ENCODE measurements at regions not wholly inside any gene's neighbourhood (a gene's known extent, or its start where the extent isn't known, plus 50 kb on each side); places are given as distances from the start of the nearest gene placed in this dataset.

DNA sequence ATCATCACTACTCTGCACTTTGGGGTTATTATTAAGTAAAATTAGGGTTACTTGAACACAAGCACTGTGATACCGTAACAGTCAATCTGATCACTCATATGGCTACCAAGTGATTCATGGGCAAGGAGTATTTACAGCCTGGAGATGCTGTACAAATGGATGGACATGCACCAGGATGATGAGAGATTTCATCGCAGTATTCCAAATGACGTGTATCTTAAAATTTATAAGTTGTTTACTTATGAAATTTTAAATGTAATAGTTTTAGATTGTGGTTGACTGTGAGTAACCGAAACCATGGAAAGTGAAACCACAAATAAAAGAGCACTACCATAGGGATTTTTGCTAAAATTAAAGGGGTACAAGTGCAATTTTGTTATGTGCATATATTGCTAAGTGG is 462.2 kb upstream of the PTGER4 start:
- no peak overlapping the region for H3K4me3 ChIP-seq (ENCODE audit: low read depth, low read length)
- TF ChIP-seq, protein P1, sequence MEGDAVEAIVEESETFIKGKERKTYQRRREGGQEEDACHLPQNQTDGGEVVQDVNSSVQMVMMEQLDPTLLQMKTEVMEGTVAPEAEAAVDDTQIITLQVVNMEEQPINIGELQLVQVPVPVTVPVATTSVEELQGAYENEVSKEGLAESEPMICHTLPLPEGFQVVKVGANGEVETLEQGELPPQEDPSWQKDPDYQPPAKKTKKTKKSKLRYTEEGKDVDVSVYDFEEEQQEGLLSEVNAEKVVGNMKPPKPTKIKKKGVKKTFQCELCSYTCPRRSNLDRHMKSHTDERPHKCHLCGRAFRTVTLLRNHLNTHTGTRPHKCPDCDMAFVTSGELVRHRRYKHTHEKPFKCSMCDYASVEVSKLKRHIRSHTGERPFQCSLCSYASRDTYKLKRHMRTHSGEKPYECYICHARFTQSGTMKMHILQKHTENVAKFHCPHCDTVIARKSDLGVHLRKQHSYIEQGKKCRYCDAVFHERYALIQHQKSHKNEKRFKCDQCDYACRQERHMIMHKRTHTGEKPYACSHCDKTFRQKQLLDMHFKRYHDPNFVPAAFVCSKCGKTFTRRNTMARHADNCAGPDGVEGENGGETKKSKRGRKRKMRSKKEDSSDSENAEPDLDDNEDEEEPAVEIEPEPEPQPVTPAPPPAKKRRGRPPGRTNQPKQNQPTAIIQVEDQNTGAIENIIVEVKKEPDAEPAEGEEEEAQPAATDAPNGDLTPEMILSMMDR (IDR thresholded peaks at IDR 0.05), result no peak

DNA sequence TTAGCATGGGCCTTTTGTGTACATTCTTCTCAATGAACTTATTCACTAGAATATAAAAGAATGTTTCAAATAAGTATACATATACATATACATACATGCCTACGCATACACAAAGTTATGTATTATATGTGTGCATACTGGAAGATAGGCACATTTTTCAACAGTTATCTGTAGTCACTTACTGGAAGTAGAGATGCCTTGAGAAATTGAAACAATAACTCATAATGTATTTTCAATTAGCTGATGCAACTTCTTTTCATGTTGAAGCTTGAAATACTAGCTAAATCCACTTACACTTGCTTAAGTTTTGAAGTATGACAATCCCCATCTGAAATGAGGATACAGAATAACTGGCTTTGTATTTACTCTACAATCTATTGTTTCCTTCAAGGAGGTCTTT is 469.0 kb upstream of the PTGER4 start:
- Histone ChIP-seq H3K4me3 (ENCODE audit: low read depth, low read length) (no peak overlapping the region), H3K27ac (no peak overlapping the region), H3K27me3 (ENCODE audit: control insufficient read depth, insufficient read depth, low read length) (no peaks in the 10 kb centered on the region), H3K9me3 (ENCODE audit: control insufficient read depth, low read length) (no peaks in the 10 kb centered on the region), H2AFZ (no peak overlapping the region), H3K79me2 (no peaks in the 10 kb centered on the region), H3K9ac (no peak overlapping the region), H3K4me1 (no peaks in the 10 kb centered on the region), H3K4me2 (ENCODE audit: low read length) (no peak overlapping the region), H3K36me3 (ENCODE audit: control insufficient read depth, insufficient read depth, low read length) (no peaks in the 10 kb centered on the region)
- TF ChIP-seq, protein P1 (IDR thresholded peaks at IDR 0.05), result no peak

More for the DNA sequence above, 462.2 kb upstream of the PTGER4 start:
- no peaks in the 10 kb centered on the region for H3K27me3 ChIP-seq (ENCODE audit: control insufficient read depth, insufficient read depth, low read length)
- no peak overlapping the region for H3K27ac ChIP-seq
- H3K4me1 ChIP-seq, result no peaks in the 10 kb centered on the region
- H3K36me3 ChIP-seq (ENCODE audit: control insufficient read depth, insufficient read depth, low read length), result no peaks in the 10 kb centered on the region
- H3K9me3 ChIP-seq (ENCODE audit: control insufficient read depth, low read length), result no peaks in the 10 kb centered on the region
- H2AFZ ChIP-seq, result no peak overlapping the region
- H3K79me2 ChIP-seq, result no peaks in the 10 kb centered on the region
- no peak overlapping the region for H3K4me2 ChIP-seq (ENCODE audit: low read length)
- no peak overlapping the region for H3K9ac ChIP-seq

DNA sequence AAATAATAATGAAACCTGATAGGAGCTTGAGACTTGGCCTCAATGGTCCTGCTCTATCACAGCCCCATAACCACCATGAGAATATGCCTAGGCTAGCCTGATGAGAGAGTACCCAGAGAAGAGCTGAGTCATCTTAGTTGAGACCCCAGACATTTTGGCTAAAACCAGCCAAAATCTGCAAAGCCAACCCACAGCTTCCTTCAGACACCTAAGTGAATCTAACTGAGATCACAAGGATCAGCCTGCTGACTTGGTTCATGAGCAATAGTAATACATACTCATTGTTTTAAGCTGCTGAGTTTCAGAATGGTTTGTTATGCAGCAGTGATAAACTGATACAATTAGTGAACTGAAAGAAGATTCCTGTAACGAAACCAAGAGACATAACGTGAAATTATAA is 473.7 kb upstream of the PTGER4 start:
- H3K9ac ChIP-seq, result no peak overlapping the region
- no peaks in the 10 kb centered on the region for H3K79me2 ChIP-seq
- no peak overlapping the region for H3K4me3 ChIP-seq (ENCODE audit: low read depth, low read length)
- H3K4me2 ChIP-seq (ENCODE audit: low read length), result no peak overlapping the region
- H3K9me3 ChIP-seq (ENCODE audit: control insufficient read depth, low read length), result no peaks in the 10 kb centered on the region
- H3K27ac ChIP-seq, result no peak overlapping the region
- no peaks in the 10 kb centered on the region for H3K36me3 ChIP-seq (ENCODE audit: control insufficient read depth, insufficient read depth, low read length)
- H3K4me1 ChIP-seq, result no peaks in the 10 kb centered on the region
- H3K27me3 ChIP-seq (ENCODE audit: control insufficient read depth, insufficient read depth, low read length), result no peaks in the 10 kb centered on the region
- H2AFZ ChIP-seq, result no peak overlapping the region
- TF ChIP-seq, protein P1 (IDR thresholded peaks at IDR 0.05), result no peak

DNA sequence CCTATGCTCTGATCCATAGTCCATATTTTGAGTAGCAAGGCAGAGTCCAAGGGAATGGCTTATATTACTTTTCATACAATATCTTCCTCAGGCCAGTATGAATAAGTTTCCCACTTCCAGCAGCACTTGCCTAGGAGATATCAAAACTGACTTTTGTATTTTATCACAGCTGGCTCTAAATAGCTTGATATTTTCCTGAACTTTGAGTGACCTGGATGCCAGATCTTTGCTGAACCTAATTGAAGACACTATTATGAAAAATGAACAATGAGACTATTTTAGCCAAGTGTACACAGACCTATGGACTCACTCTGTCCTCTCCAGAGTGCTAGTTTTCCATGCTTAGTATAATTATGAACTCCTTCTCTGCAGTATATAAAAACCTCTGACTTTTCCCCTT is 475.6 kb upstream of the PTGER4 start:
- no peak overlapping the region for H3K27ac ChIP-seq
- no peaks in the 10 kb centered on the region for H3K9me3 ChIP-seq (ENCODE audit: control insufficient read depth, low read length)
- TF ChIP-seq, protein P1 (IDR thresholded peaks at IDR 0.05), result no peak
- no peak overlapping the region for H3K4me3 ChIP-seq (ENCODE audit: low read depth, low read length)
- no peak overlapping the region for H2AFZ ChIP-seq
- no peaks in the 10 kb centered on the region for H3K27me3 ChIP-seq (ENCODE audit: control insufficient read depth, insufficient read depth, low read length)
- no peak overlapping the region for H3K9ac ChIP-seq
- H3K4me2 ChIP-seq (ENCODE audit: low read length), result no peak overlapping the region
- no peaks in the 10 kb centered on the region for H3K4me1 ChIP-seq
- H3K36me3 ChIP-seq (ENCODE audit: control insufficient read depth, insufficient read depth, low read length), result no peaks in the 10 kb centered on the region
- H3K79me2 ChIP-seq, result no peaks in the 10 kb centered on the region

DNA sequence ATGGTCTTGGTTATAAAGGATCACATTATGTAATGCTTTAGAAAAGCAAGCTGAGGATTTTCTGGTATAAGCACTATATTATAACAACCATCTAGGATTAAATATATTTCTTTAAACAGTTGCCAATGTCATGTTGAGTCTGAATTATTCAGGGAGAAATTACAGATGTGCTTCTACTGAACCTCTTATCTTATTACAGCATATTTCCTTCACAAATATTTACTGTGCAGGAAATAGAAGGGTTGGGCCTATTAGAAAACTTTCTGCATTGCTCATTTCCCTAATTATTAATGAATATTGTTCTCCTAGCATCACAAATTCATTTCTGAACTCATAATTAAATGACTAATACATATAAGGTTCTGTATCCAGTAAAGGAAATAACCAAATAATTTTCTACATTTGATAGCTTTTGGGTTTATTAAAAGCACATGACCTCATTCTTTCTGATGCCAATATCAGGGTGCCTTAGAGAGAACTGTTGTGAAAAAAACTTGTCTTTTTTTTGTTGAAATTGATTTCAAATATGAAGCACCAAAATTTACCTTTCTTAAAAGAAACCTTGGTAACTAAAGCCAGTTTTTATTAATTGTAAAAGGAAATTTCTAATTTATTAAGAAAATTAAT is 476.8 kb upstream of the PTGER4 start:
- no peaks in the 10 kb centered on the region for H3K9me3 ChIP-seq (ENCODE audit: control insufficient read depth, low read length)
- no peak overlapping the region for H3K27ac ChIP-seq
- H3K9ac ChIP-seq, result no peak overlapping the region
- H3K79me2 ChIP-seq, result no peaks in the 10 kb centered on the region
- H3K4me3 ChIP-seq (ENCODE audit: low read depth, low read length), result no peak overlapping the region
- H3K27me3 ChIP-seq (ENCODE audit: control insufficient read depth, insufficient read depth, low read length), result no peaks in the 10 kb centered on the region
- H3K4me1 ChIP-seq, result no peaks in the 10 kb centered on the region
- H3K36me3 ChIP-seq (ENCODE audit: control insufficient read depth, insufficient read depth, low read length), result no peaks in the 10 kb centered on the region
- no peak overlapping the region for H2AFZ ChIP-seq
- no peak overlapping the region for H3K4me2 ChIP-seq (ENCODE audit: low read length)
- TF ChIP-seq, protein P1 (IDR thresholded peaks at IDR 0.05), result no peak
